Neural progenitor cell (in vitro differentiated cells): ENCODE measurements at regions not wholly inside any gene's neighbourhood (a gene's known extent, or its start where the extent isn't known, plus 50 kb on each side); places are given as distances from the start of the nearest gene placed in this dataset.

Source experiments
- DNase-seq: peaks from one replicate; pipeline ENCODE4 v3.0.0-alpha.2; 2016; ENCODE audit warnings: low spot score
- H2AFZ ChIP-seq: fragments of 200-600 bp; sonication (generic); replicated peaks from 2 replicates; pipeline ENCODE4 v1.6.1; 2016; ENCODE audit warnings: antibody characterized with exemption
- H3F3A ChIP-seq: fragments of 200-600 bp; sonication (generic); 2 replicates; pipeline ENCODE4 v1.6.1; 2016; ENCODE audit warnings: antibody characterized with exemption, low read depth
- H3K27ac ChIP-seq: fragments of 200-600 bp; sonication (generic); 2 replicates; pipeline ENCODE4 v1.5.1; 2016; ENCODE audit warnings: mild to moderate bottlenecking
- H3K27me3 ChIP-seq: fragments of 200-600 bp; sonication (generic); 2 replicates; pipeline ENCODE4 v1.6.1; 2016; ENCODE audit warnings: mild to moderate bottlenecking, moderate library complexity
- H3K36me3 ChIP-seq: fragments of 200-600 bp; sonication (generic); 2 replicates; pipeline ENCODE4 v1.5.1; 2016
- H3K4me1 ChIP-seq: fragments of 200-600 bp; sonication (generic); 2 replicates; pipeline ENCODE4 v1.6.1; 2016; ENCODE audit warnings: mixed run types
- H3K4me2 ChIP-seq: fragments of 200-600 bp; sonication (generic); 2 replicates; pipeline ENCODE4 v1.6.1; 2016
- H3K4me3 ChIP-seq: fragments of 200-600 bp; sonication (generic); 2 replicates; pipeline ENCODE4 v1.5.1; 2016
- H3K79me2 ChIP-seq: fragments of 200-600 bp; sonication (generic); 2 replicates; pipeline ENCODE4 v1.6.1; 2016; ENCODE audit warnings: low read depth
- H3K9ac ChIP-seq: fragments of 200-600 bp; sonication (generic); 2 replicates; pipeline ENCODE4 v1.6.1; 2016
- H3K9me3 ChIP-seq: fragments of 200-600 bp; sonication (generic); 2 replicates; pipeline ENCODE4 v1.5.1; 2016; ENCODE audit warnings: low read depth
- H4K20me1 ChIP-seq: fragments of 200-600 bp; sonication (generic); 2 replicates; pipeline ENCODE4 v1.6.1; 2016; ENCODE audit warnings: low read depth
- H3K27ac Mint-ChIP-seq: 3 replicates; pipeline ENCODE4 v1.8.0; 2021; ENCODE audit warnings: mixed read lengths
- H3K27me3 Mint-ChIP-seq: 2 replicates; pipeline ENCODE4 v1.8.0; 2022; ENCODE audit warnings: low read depth, mild to moderate bottlenecking, inconsistent platforms, moderate library complexity, mixed read lengths; ENCODE audit not compliant: insufficient read depth
- H3K36me3 Mint-ChIP-seq: 3 replicates; pipeline ENCODE4 v1.8.0; 2021; ENCODE audit warnings: mixed read lengths
- H3K4me1 Mint-ChIP-seq: 3 replicates; pipeline ENCODE4 v1.8.0; 2021; ENCODE audit warnings: mixed read lengths
- H3K4me3 Mint-ChIP-seq: 3 replicates; pipeline ENCODE4 v1.8.0; 2021; ENCODE audit warnings: mild to moderate bottlenecking, moderate library complexity, mixed read lengths
- H3K9me3 Mint-ChIP-seq: 3 replicates; pipeline ENCODE4 v1.8.0; 2020; ENCODE audit warnings: mixed read lengths
- CTCF ChIP-seq: fragments of 200-600 bp; sonication (generic); IDR thresholded peaks from 2 replicates; pipeline ENCODE4 v1.5.1; 2017; ENCODE audit warnings: antibody characterized with exemption, mild to moderate bottlenecking
- EZH2 ChIP-seq: fragments of 200-600 bp; sonication (generic); IDR thresholded peaks from 2 replicates; pipeline ENCODE4 v1.6.1; 2017; ENCODE audit warnings: antibody characterized with exemption, mild to moderate bottlenecking, moderate library complexity
- EZH2phosphoT487 ChIP-seq: fragments of 200-600 bp; sonication (generic); IDR thresholded peaks from 2 replicates; pipeline ENCODE4 v1.6.1; 2017; ENCODE audit warnings: antibody characterized with exemption

GRCh38 chr11:42021911-42022310 is 562.5 kb upstream of the LRRC4C start:
- no peaks in the 10 kb centered on the region for H3F3A ChIP-seq
- no peaks in the 10 kb centered on the region for H3K36me3 Mint-ChIP-seq
- H3K9ac ChIP-seq, result no peak overlapping the region
- no peak for DNase-seq
- no peak overlapping the region for H2AFZ ChIP-seq
- TF ChIP-seq CTCF (no peak), EZH2 (no peak), EZH2phosphoT487 (no peak)
- no peak overlapping the region for H3K4me2 ChIP-seq
- H3K27ac ChIP-seq, result no peak overlapping the region
- no peak overlapping the region for H3K4me3 ChIP-seq
- no peaks in the 10 kb centered on the region for H3K4me1 ChIP-seq
- no peak overlapping the region for H3K27ac Mint-ChIP-seq
- no peak overlapping the region for H3K4me3 Mint-ChIP-seq
- H3K9me3 ChIP-seq, result no peaks in the 10 kb centered on the region
- no peaks in the 10 kb centered on the region for H3K36me3 ChIP-seq
- H3K9me3 Mint-ChIP-seq, result no peaks in the 10 kb centered on the region
- H3K27me3 ChIP-seq, result no peaks in the 10 kb centered on the region
- H3K4me1 Mint-ChIP-seq, result peaks cover 9% of the 10 kb centered on the region
- H4K20me1 ChIP-seq, result no peaks in the 10 kb centered on the region
- H3K27me3 Mint-ChIP-seq, result peaks cover 2% of the 10 kb centered on the region
- H3K79me2 ChIP-seq, result no peaks in the 10 kb centered on the region

- no peaks in the 10 kb centered on the region for H3K27me3 ChIP-seq
- no peaks in the 10 kb centered on the region for H4K20me1 ChIP-seq
- H3F3A ChIP-seq, result no peaks in the 10 kb centered on the region
- peaks cover 3% of the 10 kb centered on the region for H3K9me3 Mint-ChIP-seq
- H3K79me2 ChIP-seq, result no peaks in the 10 kb centered on the region
- no peak for DNase-seq
- peaks cover 7% of the 10 kb centered on the region for H3K4me1 Mint-ChIP-seq
- no peaks in the 10 kb centered on the region for H3K4me1 ChIP-seq
- no peak overlapping the region for H3K27ac Mint-ChIP-seq
- TF ChIP-seq EZH2 (no peak), CTCF (no peak), EZH2phosphoT487 (no peak)
- H3K4me3 ChIP-seq, result no peak overlapping the region
- peak overlapping the region; percentile 10 for H2AFZ ChIP-seq
- H3K36me3 Mint-ChIP-seq, result no peaks in the 10 kb centered on the region
- no peak overlapping the region for H3K9ac ChIP-seq
- no peaks in the 10 kb centered on the region for H3K36me3 ChIP-seq
- no peak overlapping the region for H3K27ac ChIP-seq
- H3K4me2 ChIP-seq, result no peak overlapping the region
- no peaks in the 10 kb centered on the region for H3K9me3 ChIP-seq
- H3K4me3 Mint-ChIP-seq, result no peak overlapping the region
- no peaks in the 10 kb centered on the region for H3K27me3 Mint-ChIP-seq
These were observed 563.8 kb upstream of the LRRC4C start for GRCh38 chr11:42023267-42023666.

- Histone ChIP-seq H3K4me1 (no peaks in the 10 kb centered on the region), H3K9me3 (no peaks in the 10 kb centered on the region), H3K27me3 (no peaks in the 10 kb centered on the region), H3K4me2 (no peak overlapping the region), H3K79me2 (no peaks in the 10 kb centered on the region), H3K4me3 (no peak overlapping the region), H3K9ac (no peak overlapping the region), H3K36me3 (no peaks in the 10 kb centered on the region), H2AFZ (no peak overlapping the region), H3F3A (no peaks in the 10 kb centered on the region), H3K27ac (no peak overlapping the region), H4K20me1 (no peaks in the 10 kb centered on the region)
- TF ChIP-seq CTCF, result no peak
- TF ChIP-seq EZH2, result no peak
- no peak for TF ChIP-seq EZH2phosphoT487
- H3K4me1 Mint-ChIP-seq, result no peaks in the 10 kb centered on the region
- H3K4me3 Mint-ChIP-seq, result no peak overlapping the region
- no peak for DNase-seq
- H3K27me3 Mint-ChIP-seq, result no peaks in the 10 kb centered on the region
- H3K27ac Mint-ChIP-seq, result no peak overlapping the region
- no peaks in the 10 kb centered on the region for H3K36me3 Mint-ChIP-seq
- peaks cover 5% of the 10 kb centered on the region for H3K9me3 Mint-ChIP-seq
These were observed 565.8 kb upstream of the LRRC4C start for GRCh38 chr11:42025121-42025803.
